GM19468 (cell line): ENCODE measurements at regions not wholly inside any gene's neighbourhood (a gene's known extent, or its start where the extent isn't known, plus 50 kb on each side); places are given as distances from the start of the nearest gene placed in this dataset.
A peak's percentile ranks its signal among the peaks of the same experiment; 100 is the strongest.

Source experiments
- ATAC-seq: cut with Tn5 transposase; IDR thresholded peaks from one replicate; pipeline ENCODE4 v1.9.1; 2021; ENCODE audit warnings: mild to moderate bottlenecking, moderate library complexity, moderate number of reproducible peaks; ENCODE audit not compliant: unreplicated experiment; ENCODE audit errors: extremely low read depth

DNA sequence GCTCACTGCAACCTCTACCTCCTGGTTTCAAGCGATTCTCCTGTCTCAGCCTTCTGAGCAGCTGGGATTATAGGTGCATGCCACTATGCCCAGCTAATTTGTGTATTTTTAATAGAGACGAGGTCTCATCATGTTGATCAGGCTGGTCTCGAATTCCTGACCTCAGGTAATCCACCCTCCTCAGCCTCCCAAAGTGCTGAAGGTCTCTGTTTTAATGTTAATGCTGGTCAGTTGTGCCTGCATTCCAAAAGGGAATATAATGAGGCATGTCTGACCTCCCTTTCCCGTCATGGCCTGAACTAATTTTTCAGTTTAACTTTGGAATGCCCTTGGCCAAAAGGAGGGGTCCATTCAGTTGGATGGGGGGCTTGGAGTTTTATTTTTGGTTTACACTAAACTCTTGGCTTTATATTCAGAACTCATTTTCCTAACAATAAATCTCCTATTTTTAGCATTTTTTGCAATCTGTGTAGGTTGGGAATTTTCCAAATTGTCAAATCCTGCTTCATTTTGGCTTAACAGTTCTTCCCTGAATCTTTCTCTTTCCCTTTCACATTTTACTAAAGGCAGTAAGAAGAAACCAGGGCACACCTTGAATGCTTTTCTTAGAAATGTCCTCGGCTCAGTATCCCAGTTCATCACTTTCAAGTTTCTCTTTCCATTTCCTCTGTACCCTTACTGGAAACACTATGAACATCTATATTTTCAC, 1175.5 kb downstream of the MAT2B start:
- no peak for ATAC-seq

DNA sequence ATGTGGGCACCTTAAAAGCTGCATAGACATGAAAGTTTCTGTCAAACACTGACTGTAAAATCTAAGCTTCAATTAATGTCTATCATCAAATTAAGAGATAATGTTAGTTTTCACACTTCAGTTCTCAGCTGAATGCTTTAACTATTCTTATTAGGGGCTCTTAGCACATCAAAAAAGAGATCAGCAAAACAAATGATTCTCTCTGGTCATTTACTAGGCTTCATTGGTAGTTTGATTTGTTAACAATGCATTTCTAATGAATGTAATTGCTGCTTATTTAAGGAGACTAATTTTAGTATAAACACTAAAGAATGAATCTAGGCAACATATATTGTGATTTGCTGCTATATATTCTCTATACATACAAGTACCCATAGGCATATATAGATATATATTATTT, 1182.0 kb downstream of the MAT2B start:
- ATAC-seq, result no peak

DNA sequence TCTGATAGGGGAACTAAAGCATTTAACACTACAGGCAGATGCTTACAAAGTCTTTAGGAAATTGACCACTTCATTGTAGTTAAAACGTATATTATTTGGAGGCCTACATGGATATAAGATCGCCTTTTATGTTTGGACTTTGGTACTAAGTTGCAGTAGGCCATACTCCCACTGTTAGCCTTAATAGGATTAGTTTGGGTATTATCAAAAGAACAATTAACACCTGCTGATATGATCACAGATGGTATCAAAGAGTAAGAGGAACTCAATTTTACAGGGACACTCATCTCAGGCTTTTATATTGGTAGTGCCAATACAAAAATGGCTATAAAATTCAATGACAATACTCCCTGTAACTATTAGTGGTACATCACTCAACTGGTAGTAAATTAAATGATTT, 1183.0 kb downstream of the MAT2B start:
- ATAC-seq, result no peak

DNA sequence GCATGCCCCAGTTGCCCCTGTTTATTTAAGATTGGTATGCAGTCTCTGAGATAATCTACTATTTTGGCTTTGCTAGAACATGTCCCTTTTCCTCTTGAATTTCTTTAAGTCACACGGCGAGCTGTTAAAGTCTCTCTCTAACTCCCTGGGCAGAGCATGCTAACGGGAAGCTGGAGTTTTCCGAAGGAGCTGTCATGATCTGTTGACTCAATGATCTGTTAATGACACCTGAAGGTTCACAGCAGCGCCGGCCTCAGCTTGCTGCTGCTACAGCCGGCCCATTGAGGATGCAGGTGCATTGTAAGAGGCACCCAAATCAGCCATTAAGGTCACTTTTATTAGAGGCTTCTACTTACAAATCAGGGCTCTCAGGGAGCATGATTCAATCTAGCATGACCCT, 1203.4 kb downstream of the MAT2B start:
- no peak for ATAC-seq

DNA sequence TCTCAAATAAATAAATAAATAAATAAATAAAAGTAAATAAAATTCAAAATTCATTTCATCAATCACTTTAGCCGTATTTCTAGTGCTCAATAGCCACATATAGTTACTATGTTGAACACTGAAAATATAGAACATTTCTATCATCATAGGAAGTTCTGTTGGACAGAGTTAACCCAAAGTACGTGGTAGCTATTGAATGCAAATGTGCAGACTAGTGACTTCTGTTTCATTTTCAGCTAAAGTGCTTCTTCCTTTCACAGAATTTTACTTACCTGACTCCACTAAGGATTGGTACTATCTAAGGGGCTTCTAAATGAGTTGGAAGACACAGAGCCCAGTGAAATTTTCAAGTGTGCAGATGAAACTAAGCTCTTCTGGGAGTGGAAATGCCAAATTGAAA, 1208.3 kb downstream of the MAT2B start:
- ATAC-seq, result no peak

DNA sequence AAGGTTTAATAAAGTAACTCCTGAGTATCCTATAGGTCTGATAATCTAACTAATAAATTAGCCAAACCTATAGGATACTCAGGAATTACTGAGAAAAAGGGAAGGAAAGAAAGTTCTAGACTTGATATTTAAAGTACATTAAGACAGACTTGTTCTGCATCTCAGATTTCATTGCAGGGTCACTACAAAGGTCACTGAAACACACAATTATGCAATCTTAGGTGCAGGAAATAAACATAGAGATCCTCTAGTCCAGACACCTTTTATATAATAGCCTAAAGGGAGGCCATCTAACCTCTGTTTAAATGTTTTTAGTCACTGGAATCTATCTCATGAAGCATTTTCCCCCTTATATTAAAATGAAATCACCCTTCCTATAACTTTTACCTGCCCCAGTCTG, 1215.7 kb downstream of the MAT2B start:
- ATAC-seq, result no peak

DNA sequence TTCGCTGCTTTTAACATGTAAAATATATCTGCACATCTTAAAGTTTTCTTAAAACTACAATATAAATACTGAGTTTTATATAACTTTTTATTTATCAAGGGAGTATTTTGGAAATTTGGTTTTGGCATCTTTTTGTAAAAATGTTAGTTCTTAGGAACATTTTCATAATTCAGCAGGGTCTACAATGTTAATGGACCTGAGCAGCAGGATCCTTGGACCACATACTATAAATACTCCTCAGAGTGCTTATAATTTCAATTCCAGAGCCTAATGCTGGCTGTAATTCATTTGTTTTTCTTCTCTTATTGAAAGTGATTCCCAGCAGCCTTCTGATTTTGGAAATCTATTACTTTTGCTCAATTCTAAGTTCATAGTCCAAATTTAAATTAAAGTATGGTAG, 1216.2 kb downstream of the MAT2B start:
- ATAC-seq, result no peak

DNA sequence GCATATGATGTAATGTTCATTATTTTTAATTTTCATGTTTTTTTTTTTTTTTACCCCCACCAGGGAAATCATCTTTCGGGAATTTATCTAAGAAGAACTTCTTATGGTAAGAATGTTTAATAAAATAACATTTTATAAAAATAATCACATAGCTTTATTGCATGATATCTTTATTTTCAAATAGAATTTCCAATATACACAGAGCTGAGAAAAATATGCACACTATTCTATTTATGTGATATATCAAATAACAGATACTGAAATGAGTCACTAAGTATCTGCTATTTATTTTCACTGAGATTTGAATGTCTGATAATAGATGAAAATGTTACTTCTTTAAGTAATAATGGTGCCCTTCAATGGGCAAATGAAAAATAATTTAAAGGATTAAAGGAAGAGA, 1217.3 kb downstream of the MAT2B start:
- ATAC-seq, result no peak

DNA sequence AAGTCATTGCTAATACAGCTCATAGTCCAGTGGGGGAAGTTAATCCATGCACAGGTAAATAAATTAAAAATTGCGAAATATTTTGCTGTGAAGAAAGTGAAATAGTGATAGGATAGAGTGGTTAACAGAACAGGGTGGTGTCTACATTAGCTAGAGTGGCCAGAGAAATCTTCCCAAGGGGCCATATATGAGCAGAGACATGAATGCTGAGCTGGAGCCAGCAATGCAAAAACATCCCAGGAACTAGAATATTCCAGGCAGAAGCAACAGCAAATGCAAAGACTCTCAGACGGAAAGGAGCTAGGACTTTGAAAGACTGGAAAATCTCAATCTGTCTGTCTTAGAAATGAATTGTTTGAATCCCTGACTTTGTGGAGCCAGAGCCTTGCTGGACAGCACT, 1221.6 kb downstream of the MAT2B start:
- ATAC-seq, result no peak

DNA sequence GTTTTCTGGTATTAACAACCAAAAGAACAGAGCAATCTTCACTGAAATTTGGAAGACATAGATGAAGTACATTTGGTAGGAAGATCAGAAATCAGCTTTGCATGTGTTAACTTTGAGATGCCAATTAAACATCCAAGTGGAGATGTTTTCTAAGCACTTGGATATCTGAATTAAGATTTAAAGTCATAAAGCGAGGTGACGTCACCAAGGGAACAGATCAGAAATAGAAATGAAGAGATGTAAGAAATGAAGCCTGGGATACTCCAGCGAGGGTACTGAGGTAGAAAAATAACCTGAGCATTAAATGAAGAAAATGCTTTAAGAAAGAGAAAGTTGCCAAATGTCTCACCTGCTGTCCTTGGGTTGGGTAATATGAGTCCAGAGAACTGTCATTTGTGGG, 1223.3 kb downstream of the MAT2B start:
- no peak for ATAC-seq

DNA sequence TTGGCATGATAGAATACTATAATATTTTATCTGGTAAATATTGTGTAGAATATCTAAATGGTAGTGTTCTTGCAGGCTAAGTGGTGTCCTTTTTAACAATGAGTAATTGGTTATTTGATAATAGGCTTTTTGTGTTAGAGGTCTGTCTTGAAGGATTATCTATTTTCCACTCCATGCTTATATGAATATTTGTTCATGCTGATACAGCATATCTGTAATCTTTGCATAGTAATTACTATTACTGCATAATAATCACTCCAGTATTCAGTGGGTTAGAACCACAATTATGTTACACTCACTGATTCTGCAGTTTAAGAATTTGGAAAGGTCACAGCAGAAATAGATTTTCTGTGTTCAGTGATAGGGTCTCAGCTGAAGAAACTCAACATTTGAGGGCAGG, 1229.9 kb downstream of the MAT2B start:
- no peak for ATAC-seq

DNA sequence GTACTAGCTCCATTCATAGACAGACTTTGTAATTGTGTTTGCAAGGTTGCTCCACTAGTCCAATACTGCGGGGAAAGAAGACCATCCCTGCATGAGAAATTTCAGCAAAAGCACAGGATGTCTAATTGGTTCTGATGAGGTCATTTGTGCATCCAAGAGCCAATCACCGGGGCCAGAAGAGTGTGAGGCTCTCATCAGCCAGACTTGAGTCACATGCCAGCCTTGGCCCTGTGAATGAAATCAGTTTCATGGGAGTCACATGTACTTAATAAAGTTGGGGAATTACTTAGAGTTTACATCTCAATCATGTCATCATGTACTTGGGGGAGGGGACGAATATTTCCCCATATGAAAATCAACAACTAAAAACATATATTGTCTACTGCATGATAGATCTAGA, 1236.0 kb downstream of the MAT2B start:
- ATAC-seq, result no peak

DNA sequence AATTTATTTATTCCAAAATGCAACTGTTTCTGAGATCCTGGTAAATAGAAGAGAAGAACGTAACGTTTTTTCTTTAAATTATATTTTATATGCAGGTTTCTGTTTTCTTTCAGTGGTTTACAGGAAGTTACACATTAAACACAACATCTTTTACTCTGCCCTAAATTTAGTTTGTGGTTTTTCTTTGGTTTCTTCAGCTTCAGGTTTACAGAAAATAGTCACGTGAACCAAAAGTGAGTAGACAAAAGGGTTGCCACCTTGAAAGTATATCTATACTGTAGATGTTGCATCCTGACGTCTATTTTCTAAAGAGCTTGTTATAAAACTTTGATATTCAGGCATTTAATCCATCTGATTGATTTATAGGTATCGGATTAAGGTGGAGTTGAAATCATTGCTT, 1236.6 kb downstream of the MAT2B start:
- peak; percentile 91 for ATAC-seq

DNA sequence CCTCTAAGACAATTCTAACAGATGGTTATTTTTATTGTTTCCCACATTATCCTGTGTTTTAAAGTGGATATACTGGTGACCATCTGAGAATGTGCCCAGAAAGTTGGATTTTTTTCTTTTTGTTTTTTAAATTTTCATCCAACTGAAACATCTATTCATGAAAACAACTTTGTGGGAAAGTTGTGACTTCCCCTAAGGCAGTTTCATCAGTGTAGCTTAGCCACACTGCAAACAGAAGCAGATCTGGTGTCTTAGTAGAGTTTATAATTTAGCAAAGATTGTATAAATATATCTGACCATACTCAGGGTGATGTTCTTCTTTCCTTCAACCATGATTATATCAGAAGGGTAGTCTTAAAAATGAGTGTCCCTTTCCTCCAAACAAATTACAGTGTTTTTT, 1241.3 kb downstream of the MAT2B start:
- no peak for ATAC-seq

DNA sequence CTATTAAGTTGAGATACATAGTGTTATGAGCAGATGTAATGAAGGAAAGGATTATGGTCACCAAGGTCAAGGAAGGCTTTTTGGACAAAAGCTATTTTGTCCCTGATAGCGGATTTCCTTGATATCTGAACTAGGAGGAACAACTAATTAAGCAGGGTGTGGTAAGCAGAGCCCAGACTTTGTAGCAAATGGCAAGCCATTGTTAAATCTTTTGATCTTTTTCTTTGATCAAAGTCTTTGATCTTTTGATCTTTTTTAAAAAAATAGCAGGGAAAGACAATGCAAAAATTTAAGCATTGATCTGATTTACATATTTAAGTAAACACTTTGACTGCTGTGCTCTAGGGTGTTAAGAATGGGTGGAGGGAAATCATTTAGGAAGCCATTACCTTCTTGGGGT, 1242.0 kb downstream of the MAT2B start:
- no peak for ATAC-seq

DNA sequence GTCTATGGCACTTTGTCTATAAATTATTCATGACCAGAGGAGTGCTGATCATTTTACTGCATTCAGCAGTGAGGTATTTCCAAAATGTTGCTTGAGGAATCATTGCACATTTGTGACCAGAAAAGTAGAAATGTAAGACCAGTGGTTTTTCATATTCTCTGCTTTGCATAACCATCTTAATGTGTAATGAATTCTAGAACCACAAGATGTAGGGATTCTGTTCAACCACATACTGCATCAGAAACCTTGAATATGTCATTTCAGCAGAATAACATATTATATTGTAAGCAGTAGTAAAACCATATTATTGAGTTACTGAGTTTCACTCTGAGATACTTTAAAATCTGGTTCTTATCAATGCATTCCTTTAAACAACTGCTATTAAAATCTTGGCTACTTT, 1243.4 kb downstream of the MAT2B start:
- peak; percentile 94 for ATAC-seq

DNA sequence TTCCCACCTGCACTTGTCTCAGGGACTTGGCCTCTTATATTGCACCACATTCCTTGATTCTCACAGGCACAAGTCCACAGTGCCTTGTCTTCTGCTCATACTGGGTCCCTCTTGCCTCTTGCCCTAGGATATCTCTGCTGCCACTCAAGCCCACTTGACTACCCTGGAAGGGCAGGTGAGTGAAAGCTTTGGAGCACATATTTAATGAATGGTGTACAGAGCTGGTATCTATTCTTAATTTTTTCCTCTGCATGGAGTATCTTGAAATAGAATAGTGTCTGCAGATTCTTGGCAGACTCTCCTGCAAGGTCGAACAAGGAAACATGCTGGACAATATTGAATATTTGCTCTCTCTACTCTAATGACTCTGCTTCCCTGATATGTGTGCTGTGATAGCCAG, 1248.0 kb downstream of the MAT2B start:
- no peak for ATAC-seq

DNA sequence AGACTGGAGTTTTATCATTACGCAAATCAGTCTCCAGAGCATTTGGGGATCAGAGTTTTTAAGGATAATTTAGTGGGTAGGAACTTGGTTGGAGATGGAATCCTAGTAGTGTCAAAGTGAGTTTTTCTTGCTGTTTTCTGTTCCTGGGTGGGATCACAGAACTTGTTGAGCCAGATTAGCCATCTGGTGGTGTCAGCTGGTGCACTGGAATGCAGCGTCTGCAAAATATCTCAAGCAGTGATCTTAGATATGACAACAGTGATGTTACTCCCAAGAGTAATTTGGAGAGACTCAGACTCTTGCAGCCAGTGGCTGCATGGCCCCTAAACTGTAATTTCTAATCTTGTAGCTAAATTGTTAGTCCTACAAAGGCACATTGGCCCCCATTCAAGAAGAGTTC, 1257.8 kb downstream of the MAT2B start:
- no peak for ATAC-seq

DNA sequence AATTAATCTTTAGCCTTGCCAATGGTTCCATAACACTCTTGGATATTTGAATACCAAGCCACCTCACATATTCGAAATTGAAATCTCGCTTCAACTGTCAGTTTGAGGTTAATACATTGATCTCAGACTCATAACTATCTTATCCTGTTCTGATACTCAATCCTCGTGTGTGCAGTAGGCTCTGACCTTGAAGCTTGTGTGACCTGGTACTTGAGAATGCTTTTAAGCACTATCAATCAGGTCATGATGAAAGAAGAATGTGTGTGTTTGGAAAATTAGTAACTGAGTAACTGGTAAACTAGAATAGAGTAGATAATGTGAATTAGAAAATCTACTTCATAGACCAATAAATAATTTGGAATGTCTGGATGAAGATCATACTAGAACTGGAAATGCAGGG, 1266.7 kb downstream of the MAT2B start:
- no peak for ATAC-seq

DNA sequence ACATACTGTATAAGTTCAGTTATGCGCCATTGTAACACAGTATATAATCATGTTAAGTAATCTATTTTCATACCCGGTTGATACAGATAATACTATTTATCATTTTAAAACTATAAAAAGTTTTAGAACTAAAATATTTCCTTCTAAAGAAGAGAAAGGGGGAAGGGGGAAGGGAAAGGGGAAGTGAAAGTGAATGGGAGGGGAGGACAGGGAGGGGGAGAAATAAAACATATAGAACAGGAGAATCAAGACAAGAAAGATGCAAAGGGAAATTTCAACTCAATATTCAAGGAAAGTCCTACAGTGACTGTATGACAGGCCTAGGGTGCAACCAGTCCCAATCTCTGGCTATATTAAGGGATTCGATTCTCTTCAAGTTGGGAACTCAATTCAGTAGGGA, 1278.8 kb downstream of the MAT2B start:
- no peak for ATAC-seq

DNA sequence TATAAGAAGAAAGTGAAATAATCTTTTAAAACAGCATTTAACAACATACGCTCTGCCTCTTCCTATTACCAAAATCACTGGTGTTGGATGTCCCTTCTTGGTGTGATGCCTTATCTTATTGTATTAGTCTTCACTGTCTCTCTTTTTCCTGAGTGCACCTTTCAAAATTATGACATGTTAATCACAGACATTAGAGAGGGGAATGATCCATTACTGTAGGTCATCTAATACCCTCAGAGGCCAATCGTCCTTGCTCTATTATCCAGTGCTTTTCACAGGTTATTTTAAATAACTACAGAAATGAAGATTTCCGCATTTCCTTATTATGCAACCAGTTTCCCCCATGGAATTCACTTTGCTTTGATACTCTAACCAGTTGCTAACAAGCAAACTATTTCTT, 1292.7 kb downstream of the MAT2B start:
- ATAC-seq, result no peak

DNA sequence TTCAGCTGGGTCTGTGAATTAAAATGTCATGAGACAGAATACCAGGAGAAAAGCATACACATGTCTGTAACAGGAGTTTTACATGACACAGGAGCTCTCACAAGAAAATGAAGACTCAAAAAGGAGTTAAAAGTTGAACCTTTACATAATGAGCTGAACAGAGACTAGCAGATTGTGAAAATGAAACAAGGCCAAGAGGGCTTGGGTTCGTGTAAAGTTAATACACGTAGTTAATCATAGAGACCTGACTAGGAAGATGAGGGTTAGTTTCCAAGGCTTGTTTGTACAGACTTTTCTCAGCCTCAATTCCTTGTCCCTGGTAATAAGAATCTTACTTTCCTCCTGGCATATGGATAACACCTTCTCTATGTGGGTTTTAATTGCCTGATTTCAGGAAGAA, 1294.0 kb downstream of the MAT2B start:
- no peak for ATAC-seq

DNA sequence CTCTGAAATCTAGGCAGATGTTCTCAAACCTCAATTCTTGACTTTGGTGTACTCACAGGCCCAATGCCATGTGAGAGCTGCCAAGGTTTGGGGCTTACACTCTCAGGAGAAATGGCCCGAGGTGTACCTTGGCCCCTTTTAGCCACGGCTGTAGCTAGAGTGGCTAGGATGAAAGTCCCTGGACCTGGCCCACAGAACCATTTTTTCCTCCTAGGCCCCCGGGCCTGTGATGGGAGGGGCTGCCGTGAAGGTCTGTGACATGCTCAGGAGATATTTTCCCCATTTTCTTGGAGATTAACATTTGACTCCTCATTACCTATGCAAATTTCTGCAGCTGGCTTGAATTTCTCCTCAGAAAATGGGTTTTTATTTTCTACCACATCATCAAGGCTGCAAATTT, 1296.5 kb downstream of the MAT2B start:
- ATAC-seq, result no peak
